GM10266 (cell line): ENCODE measurements at regions not wholly inside any gene's neighbourhood (a gene's known extent, or its start where the extent isn't known, plus 50 kb on each side); places are given as distances from the start of the nearest gene placed in this dataset.

Source experiments
- DNase-seq: peaks from one replicate; pipeline ENCODE4 v3.0.0; 2012; ENCODE audit errors: extremely low spot score
- TF ChIP-seq, protein P1 (sequence below): IDR thresholded peaks from 2 replicates; pipeline ENCODE4 v1.5.1; 2012; ENCODE audit warnings: mild to moderate bottlenecking, low read depth; ENCODE audit not compliant: control insufficient read depth, insufficient read depth; ENCODE audit errors: missing control alignments

DNA sequence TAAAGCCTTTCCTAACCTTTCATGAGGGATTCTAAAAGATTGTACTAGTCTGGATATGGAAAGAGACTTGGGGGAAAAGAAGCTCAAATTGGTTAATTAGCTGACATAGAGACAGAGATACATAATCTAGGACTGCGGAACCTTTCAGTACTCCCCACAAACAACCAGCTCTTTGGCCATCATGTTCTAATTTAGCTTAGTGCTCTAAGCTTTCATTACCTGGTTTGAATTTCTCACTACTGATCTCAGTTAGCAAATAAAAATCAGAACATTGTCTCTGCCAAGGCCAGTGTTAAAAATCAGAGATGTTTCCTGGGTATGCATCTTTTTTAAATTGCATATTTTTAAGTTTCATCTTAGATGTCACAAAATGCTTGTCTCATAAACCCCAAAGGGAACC is 254.4 kb downstream of the GLUD2 start:
- DNase-seq = no peak
- TF ChIP-seq, protein P1, sequence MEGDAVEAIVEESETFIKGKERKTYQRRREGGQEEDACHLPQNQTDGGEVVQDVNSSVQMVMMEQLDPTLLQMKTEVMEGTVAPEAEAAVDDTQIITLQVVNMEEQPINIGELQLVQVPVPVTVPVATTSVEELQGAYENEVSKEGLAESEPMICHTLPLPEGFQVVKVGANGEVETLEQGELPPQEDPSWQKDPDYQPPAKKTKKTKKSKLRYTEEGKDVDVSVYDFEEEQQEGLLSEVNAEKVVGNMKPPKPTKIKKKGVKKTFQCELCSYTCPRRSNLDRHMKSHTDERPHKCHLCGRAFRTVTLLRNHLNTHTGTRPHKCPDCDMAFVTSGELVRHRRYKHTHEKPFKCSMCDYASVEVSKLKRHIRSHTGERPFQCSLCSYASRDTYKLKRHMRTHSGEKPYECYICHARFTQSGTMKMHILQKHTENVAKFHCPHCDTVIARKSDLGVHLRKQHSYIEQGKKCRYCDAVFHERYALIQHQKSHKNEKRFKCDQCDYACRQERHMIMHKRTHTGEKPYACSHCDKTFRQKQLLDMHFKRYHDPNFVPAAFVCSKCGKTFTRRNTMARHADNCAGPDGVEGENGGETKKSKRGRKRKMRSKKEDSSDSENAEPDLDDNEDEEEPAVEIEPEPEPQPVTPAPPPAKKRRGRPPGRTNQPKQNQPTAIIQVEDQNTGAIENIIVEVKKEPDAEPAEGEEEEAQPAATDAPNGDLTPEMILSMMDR = no peak

DNA sequence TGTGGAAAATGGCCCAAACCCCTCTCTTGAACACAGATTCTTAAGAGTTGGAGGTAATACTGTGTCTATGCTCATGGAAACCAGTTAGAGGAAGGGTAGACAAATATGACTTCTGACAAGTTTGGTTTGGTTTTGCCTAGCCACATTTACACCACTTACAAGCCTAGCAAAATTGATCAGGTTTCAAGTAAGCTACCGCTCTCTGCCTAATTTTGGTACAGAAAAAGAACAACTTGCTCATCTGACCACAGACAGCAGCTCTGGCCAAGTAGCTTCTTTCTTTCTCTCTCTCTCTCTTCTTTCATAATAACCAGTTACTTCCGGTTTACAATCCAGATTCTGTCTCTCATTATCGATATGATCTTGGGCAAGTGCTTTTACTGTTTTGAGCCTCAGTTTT is 260.0 kb downstream of the GLUD2 start:
- peak; percentile 11 for DNase-seq
- TF ChIP-seq, protein P1 = no peak

DNA sequence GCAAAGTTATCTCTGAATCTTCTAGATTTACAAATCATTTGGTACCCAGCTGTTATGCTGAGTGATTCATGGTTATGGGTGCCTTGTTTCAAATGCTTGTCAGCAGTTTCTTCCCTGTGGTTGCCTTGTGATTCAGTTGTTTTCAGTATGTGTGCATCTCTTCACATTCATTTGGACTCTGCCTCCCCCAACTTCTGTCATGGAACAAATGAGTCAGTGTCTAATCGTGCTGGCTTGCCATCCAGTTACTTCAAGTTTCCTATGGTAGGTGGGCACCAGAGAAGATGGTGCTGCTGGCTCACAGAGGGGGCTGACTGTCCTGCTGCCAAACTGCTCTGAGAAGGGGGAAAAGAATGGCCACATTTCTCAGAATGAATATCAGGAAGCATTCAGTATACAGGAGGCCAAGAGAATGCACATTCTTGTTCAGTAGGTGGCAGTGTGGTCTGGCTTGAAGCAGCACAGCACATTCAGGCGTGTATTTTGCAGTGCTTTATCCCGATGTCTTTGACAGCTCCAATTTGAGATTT is 260.9 kb downstream of the GLUD2 start:
- TF ChIP-seq, protein P1 = peak; percentile 57
- peak; percentile 15 for DNase-seq

DNA sequence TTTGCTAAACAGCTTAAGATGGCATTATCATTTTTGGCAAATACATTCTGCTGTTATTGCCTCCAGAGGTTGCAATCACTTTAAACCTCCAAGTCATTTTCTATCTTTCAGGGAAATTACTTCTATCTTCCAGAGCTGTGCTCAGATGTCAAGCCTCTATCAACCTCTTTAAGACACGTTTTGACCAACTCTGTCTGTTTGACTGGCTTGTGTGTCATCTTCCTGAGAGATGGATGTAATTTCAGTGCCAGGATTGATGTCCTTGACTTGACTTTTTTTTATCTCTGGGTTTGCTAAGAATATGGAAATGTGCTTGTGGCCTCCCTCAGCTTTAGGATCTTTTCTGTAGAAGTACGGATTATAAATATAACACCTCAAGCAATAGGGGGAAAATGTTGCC is 263.4 kb downstream of the GLUD2 start:
- TF ChIP-seq, protein P1 = no peak
- no peak for DNase-seq

DNA sequence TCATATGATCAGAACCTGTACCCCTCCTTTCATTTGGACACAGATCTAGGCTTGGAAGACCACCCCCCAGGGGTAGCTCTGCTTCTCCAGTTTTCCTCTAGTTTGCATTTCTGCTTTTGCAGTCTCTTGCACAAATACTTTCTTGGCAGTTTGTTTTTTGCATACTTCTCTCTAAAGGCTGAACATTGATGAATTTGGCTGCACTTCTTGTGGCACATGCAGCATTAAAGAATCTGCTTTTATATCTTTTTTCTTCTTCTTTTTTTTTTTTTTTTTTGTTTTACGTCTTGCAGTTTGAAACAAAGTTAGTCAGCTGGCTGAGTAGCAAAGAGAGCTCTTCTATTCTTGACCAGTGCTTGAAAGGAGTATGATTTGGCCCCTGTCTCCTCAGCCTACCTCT is 273.0 kb downstream of the GLUD2 start:
- DNase-seq = no peak
- TF ChIP-seq, protein P1 = no peak

DNA sequence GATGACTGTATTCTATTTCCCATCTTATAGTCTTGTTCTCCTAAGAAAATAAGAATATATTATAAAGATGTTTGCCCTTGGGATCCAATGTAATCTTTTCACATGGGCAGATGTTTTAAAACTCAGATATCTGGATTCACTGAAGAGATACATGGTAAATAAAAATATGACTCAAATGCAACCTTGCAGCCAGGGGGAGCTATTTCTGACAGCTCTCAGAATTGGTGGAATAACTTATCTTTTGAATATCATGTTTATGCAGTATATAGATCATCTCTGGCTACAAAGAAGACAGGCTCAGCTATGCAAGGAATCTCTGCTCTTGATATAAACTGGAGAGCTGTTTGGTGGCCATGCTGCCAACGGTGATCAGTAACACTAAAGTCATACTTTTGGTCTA is 274.7 kb downstream of the GLUD2 start:
- TF ChIP-seq, protein P1 = peak; percentile 29

DNA sequence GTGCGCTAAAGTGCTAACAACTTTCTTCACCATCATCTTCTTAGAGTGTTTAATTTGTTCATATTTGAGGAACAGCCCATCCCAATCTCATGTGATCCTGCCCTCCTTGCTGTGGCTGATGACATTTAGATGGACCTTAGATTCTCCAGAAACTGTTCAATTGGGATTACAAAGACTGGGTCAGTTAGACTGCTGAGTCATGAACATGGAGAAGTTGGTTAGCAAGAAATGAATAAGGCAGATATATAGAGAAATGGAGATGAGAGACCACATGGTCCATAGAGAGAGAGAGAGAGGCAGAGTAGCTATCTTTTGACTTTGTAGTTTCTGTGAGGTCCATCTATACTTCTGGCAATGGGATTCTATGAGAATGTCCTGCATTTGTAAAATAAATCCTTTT is 275.9 kb downstream of the GLUD2 start:
- TF ChIP-seq, protein P1 = no peak
- DNase-seq = no peak

More for the DNA sequence above, 274.7 kb downstream of the GLUD2 start:
- no peak for DNase-seq
